ENCODE measurements at regions not wholly inside any gene's neighbourhood (a gene's known extent, or its start where the extent isn't known, plus 50 kb on each side); places are given as distances from the start of the nearest gene placed in this dataset.

GRCh38 chr7:32179567-32179966 is 109.4 kb upstream of the PDE1C start:
- no peak for DNase-seq (ENCODE audit: low read depth in 2 of 2)

DNA sequence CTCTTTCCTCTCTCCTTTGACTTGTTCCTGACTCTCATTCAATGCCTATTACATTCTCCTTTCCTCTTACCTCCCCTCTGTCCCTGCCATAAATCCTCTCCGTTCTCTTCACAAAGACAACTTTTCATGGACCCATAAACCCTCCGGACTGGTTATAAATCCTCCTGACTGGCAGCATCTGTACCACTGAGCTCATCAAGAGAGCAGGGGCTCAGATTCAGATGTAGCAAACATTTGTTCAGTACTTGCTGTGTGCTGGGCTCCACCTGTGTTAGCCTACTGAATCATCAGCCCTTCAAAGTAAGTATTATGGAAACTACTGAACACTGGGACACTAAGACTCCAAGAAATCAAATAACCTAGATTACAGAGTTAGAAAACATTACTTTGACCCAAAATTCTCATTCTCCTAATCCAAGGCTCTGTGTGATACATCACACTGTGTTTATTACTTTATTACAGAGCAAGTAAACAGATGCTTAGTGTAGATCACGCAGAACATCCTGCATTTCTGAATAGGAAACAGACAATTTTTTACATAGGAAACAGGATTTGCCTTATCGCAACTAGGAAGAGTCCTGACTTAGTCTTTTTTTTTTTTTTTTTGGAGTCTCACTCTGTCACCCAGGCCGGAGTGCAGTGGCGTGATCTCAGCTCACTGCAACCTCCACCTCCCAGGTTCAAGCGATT is 108.6 kb upstream of the PDE1C start:
- no peak for DNase-seq (ENCODE audit: low read depth in 2 of 2)

GRCh38 chr7:32177232-32177631 is 107.0 kb upstream of the PDE1C start:
- no peak for DNase-seq (ENCODE audit: low read depth in 2 of 2)

GRCh38 chr7:32175099-32175498 is 104.9 kb upstream of the PDE1C start:
- no peak for DNase-seq (ENCODE audit: low read depth in 2 of 2)

DNA sequence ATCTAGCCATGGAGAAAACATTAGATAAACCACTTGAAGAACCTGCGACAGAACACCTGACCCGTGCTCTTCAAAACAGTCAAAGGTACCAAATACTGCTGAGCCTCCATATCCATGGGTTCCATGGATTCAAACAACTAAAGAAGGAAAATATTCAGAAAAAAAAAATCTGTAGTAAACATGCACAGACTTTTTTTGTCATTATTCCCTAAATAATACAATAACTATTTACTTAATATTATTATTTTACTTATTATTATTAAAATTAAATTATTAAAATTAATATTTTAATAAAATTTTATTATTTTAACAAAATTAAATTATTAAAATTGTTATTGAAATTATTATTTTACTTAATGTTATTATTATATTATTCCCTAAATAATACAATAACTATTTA is 101.0 kb upstream of the PDE1C start:
- DNase-seq (ENCODE audit: low read depth in 2 of 2): no peak

DNA sequence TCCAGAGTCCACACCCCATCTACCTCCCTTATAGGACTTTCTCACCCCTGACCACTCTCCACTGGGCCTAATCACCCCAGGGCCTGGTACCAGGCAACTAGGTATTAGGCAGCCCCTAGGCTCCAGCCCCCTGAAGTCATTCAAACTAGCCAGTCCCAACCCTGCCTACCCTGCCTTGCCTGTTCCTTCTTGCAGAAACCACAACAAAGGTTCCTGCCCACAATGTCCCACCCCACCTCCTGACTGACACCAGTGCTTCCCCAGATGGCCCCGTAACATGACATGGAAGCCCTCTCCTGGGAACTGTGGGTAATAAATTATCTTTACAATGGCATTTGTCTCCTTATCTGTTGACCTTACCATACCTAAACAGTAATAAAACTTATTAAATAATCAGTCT is 100.6 kb upstream of the PDE1C start:
- DNase-seq (ENCODE audit: low read depth in 2 of 2): no peak

GRCh38 chr7:32169228-32169627 is 99.0 kb upstream of the PDE1C start:
- DNase-seq (ENCODE audit: low read depth in 2 of 2): no peak

- DNase-seq (ENCODE audit: low read depth in 2 of 2): no peak
These were observed 97.6 kb upstream of the PDE1C start for GRCh38 chr7:32167815-32168214.

GRCh38 chr7:32167256-32167655 is 97.0 kb upstream of the PDE1C start:
- no peak for DNase-seq (ENCODE audit: low read depth in 2 of 2)

- no peak for DNase-seq (ENCODE audit: low read depth in 2 of 2)
These were observed 94.3 kb upstream of the PDE1C start for GRCh38 chr7:32164341-32164996.

DNA sequence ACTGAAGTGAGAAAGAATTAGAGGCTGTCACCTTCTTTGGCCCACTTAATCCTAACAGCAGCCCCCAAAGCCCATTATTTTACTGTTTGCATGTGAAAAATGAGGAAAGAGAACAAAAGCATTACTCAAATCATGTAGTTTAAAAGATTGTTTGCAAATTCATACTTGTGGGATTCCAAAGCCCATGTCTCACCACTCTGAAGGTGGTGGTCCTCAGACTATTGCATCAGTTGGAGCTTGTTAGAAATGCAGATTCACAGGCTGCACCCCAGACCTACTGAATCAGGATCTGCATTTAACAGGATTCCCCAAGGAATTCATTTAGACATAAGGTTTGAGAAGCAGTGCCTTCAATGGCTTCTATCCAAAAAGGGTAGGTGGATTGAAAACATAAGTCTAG is 93.7 kb upstream of the PDE1C start:
- no peak for DNase-seq (ENCODE audit: low read depth in 2 of 2)

GRCh38 chr7:32163141-32163806 is 93.1 kb upstream of the PDE1C start:
- no peak for DNase-seq (ENCODE audit: low read depth in 2 of 2)

- DNase-seq (ENCODE audit: low read depth in 2 of 2): no peak
These were observed 91.5 kb upstream of the PDE1C start for GRCh38 chr7:32161708-32162107.

- no peak for DNase-seq (ENCODE audit: low read depth in 2 of 2)
These were observed 88.8 kb upstream of the PDE1C start for GRCh38 chr7:32158751-32159745.

- no peak for DNase-seq (ENCODE audit: low read depth in 2 of 2)
These were observed 87.9 kb upstream of the PDE1C start for GRCh38 chr7:32158076-32158475.

DNA sequence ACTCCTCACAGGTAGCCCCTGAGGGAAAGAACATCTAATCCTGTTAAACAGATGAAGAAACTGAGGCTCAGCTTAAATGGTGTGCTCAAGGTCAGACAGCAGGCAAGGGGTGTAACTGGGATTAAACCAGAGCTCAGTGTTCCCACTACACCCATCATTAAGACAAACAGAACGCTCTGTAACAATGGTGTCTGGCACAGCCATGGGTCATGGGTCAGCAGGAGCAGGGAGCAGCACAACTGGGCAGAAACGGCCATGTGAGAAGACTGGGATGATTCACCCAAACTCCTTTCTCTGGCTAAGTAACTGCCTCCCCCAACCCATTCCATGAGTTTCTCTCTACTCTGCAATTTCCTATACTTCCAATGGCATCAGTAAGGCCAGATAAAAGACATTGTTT is 85.5 kb upstream of the PDE1C start:
- no peak for DNase-seq (ENCODE audit: low read depth in 2 of 2)

DNA sequence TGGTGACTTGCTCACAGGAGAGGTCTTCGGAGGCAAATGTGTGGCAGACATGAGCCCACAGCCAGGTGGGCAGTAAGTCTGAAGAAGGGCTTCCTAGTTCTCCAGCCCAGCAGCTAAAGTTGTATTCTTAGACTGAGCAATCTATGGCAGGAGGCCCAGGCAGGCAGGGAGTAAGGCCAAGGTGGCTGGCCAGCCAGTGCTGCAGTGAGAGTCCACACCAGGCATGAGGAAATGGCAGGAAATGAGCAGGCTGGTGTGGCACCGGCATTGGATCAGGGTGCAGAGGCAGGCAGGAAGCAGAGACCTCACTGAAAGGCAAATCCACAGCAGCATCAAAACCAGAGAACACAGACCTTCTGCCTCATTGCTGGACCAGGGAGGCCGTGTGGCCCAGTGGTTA is 84.6 kb upstream of the PDE1C start:
- DNase-seq (ENCODE audit: low read depth in 2 of 2): no peak

- no peak for DNase-seq (ENCODE audit: low read depth in 2 of 2)
These were observed 82.8 kb upstream of the PDE1C start for GRCh38 chr7:32153006-32153405.

GRCh38 chr7:32152576-32152975 is 82.4 kb upstream of the PDE1C start:
- no peak for DNase-seq (ENCODE audit: low read depth in 2 of 2)

DNA sequence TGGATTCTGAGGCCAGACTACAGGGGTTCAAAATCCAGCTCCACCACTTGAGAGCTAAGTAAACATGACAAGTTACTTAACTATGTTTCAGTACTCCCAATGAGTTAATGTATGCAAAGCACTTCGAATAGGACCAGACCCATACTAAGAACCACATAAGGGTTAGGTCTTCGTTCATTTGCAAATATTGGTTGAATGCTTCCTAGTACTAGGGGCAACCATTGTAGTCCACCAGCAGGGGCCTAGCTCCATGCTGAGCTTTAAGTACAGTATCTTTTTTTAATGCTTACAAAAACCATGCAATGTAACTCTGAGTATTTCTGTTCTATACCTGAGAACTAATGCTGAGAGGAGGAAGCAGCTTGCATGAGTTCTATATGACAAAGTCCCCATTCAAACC is 80.4 kb upstream of the PDE1C start:
- no peak for DNase-seq (ENCODE audit: low read depth in 2 of 2)

- DNase-seq (ENCODE audit: low read depth in 2 of 2): no peak
These were observed 79.8 kb upstream of the PDE1C start for GRCh38 chr7:32150039-32150438.

Data from stimulated activated CD4-positive, alpha-beta T cell treated with anti-CD3 and anti-CD28 coated beads, Interleukin-1b, Interleukin-23, amount 100 ng/mL, for 4 hours (primary cell).